HG03103 (cell line): ENCODE measurements at regions not wholly inside any gene's neighbourhood (a gene's known extent, or its start where the extent isn't known, plus 50 kb on each side); places are given as distances from the start of the nearest gene placed in this dataset.

Experiments used
- ATAC-seq: cut with Tn5 transposase; IDR thresholded peaks from one replicate; pipeline ENCODE4 v1.9.1; 2021; ENCODE audit warnings: low read depth; ENCODE audit not compliant: unreplicated experiment

DNA sequence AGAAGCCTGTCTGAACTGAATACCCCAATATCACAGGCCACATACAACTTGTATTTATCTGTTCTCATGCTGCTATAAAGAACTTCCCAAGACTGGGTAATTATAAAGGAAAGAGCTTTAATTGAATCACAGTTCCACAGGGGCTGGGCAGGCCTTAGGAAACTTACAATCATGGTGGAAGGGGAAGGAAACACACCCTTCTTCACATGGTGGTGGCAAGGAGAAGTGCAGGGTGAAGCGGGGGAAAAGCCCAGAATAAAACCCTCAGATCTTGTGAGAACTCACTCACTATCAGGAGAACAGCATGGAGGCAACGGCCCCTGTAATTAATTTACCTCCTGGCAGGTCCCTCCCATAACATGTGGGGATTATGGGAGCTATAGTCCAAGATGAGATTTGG, 50.3 kb upstream of the FNDC1 start:
- ATAC-seq, result no peak

DNA sequence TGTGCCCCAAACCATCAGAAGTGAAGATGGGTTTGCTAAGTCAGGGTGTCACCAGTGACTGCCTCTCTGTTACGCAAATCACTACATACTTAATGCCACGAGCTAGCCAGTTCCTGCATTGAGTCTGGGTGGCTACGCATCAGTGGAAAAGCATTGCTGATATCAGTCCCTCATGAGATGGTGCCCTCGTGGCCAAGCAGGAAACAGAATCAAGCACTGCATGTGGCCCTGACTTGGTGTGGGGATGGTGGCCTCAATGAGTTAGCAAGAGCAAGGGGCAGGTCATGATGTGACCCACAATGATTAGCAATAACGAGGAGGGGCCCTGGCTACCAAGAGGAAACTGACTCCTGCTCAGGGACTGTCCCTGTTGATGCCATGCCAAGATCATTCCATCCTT, 51.6 kb upstream of the FNDC1 start:
- ATAC-seq, result no peak

DNA sequence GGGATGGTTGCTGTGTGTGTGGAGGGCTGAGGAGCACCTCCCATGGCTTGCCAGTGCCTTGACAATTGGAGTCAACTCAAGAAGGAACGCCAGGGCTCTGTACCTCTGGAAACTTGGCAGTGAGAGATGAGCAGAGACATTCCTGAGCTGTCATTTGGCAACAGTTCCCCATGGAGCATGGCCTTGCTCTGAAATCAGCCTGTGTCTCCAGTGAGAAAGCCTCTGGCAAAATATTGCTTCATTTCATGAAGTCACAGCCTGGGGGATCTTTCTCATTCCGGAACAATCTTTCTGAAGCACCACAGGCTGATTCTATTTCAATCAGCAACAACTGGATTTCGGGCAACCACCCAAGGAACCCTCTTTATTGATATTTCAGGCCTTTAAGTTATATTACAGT, 52.2 kb upstream of the FNDC1 start:
- no peak for ATAC-seq

DNA sequence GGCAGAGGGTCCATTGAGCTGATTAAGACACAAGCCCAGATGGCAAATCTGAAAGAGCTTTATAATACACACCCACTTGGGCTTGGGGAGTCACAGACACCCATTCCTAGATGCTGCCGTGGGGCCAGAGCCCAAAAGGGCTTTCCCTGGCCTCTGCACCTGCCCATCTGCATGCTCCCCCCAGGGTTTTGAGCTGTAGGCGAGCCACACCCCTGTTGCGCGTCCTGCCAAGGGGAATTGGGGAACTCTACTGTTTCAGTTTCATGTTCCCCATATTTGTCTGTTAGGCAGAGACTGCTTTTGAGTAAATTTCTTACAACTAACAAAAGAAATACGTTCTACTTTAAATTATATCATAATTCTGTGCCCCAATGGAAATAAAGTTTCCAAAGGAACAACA, 52.9 kb upstream of the FNDC1 start:
- peak; percentile 74 for ATAC-seq

DNA sequence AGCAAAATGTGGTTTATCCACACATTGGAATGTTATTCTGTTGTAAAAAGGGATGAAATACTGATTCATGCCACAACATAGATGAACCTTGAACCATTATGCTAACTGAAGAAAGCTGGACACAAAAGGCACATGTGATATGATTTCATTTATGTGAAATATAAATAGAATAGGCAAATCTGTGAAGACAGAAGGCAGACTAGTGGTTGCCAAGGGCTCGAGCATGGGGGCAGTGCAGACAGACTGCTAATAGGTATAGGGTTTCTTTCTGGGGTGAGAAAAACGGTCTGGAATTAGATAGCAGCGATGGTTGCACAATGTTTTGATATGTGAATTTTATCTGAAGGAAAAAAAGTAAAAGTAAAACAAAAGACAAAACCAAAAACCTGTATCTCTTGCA, 54.6 kb upstream of the FNDC1 start:
- ATAC-seq, result no peak

DNA sequence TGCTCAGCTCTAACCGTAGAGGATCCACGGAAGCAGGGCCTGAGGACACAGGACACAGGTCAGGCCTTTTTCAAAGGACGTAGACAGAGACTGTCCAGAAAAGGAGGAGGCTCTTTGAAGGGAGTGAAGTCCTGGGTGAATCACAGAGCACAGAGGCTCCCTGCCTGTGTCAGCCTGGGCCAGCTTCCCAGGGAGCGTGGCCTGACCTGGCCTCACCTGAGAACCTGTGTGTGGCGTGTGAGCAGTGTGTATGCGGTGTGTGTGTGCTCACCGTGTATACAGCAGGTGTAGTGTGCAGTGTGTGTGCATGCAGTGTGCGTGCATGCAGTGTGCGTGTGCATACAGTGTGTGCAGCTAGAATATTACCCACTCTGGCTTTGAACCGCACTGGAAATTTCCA, 56.0 kb upstream of the FNDC1 start:
- ATAC-seq, result no peak

DNA sequence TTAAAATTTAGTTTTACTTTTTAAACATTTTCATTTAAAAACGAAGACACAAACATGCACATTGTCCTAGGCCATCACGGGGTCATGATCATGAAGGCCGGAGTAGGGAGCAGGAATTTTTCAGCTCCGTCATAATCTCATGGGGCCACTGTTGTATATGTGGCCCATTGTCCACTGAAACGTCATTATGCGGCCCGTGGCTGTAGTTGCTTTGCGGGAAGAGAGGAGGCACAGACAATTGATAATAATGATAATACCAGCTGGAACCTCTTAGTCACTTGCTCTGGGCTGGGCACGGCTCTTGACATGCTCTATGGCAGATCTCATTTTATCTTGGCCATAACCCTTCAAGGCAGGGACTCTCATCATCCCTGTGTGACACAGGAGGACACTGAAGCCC, 56.5 kb upstream of the FNDC1 start:
- no peak for ATAC-seq

DNA sequence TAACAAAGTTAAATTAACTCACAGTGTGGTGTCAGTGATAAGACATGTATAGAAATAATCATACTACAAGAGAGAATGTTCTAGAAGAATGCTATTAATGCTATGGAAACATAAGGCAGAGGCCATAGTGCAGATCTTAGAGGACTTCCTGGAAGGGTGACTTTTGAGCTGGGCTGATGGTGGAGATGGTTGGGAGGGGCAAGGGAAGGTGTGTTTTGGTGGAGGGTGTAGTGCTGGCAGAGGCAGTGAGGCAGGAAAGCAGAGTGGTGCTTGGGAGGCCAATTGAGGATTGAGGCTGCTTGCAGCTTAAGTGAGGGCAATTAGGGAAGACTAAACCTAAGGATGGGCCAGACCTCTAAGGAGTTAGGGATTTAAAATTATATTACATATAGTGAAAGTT, 58.5 kb upstream of the FNDC1 start:
- ATAC-seq, result no peak

DNA sequence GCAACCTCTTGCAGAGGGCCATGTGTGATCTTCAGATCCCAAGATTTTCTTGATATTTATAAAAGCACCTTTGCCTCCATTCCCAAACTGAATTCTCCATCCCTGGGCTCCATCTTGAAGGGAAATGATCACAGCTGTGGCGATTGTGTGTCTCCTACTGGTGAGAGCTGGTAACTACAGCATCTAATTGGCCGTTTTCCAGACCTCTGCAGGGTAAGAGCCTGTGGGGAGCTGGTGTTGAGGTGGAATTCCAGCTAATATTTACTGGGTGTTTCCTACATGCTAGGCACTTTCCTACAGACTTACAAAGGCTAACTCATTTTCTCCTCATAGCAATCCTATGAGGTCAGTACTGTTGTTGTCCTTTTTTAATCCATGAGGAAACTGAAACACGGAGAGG, 59.2 kb upstream of the FNDC1 start:
- ATAC-seq, result no peak

DNA sequence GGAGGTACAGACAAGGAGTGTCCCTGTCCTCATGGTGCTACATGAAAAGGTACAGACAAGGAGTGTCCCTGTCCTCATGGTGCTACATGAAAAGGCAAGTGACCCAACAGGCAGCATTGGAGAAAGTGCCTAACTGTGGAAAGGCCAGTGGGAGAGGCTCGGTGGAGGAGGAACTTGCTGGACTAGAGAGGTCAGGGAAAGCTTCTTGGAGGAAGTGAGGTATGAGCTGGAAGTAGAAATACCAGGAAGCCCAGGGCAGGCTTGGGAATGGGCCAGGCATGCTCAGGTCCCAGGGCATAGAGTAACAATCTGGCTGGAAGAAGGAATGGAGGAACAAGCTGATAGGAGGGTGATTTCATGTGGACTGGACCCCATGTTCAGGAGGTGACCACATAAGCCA, 59.8 kb upstream of the FNDC1 start:
- ATAC-seq, result no peak

DNA sequence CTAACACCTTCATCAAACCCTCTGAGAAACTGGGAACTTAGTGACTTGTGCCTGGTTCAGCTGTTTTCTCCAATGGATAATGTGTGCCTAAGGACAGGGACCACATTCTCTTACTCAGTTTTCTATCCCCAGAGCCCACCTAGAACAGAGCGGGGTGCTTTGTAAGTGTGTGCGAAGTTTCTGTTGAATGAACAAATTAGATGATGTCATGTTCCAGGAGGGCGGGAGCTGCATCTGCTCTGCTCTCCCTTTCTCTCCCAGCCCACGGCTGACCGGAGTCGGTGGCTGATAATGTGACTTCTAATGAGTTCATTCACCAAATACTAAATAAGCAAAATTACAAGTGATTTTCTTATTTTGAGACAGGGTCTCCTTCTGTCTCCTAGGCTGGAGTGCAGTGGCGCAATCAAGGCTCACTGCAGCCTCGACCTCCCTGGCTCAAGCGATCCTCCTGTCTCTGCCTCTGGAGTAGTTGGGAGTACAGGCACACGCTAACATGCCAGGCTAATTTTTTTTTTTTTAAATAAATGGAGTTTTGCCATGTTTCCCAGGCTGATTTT, 60.7 kb upstream of the FNDC1 start:
- no peak for ATAC-seq

DNA sequence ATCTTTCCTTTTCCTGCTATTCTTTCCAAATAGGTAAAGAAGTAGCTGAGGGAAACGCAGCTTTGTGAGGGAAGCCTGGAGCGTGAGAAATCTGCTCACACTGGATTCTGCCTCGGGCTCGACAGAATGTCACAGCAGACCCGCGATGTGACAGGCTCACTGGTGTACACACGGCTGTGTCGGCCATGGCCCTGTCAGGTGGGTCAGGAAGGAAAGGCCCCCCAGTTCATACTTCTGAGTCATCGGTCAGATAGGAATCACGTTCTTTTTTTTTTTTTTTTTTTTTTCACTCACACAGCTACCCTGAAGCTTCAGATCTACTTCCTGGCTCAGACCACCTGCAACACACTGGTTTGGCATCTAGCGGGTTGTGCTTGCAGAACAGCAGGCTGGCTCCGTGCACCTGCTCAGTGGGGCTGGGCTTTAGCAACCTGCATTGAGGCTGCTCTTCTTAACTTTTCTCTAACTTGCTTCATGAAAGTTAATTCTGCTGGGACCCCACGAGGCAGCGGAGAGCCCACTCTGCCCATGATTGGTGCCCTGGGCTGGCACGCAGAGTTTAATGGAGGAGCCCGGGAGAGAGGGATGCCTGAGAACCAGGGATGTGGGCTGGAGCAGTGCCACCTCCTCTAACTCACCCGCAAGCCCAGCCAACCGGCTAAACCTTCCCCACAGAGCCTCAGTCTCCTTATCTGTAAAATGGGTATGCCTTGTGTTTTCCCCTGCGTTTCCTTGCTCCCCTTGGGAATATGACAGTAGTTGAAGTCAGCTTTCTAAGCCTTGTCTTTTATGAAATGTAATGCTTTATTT, 61.5 kb upstream of the FNDC1 start:
- ATAC-seq, result no peak

DNA sequence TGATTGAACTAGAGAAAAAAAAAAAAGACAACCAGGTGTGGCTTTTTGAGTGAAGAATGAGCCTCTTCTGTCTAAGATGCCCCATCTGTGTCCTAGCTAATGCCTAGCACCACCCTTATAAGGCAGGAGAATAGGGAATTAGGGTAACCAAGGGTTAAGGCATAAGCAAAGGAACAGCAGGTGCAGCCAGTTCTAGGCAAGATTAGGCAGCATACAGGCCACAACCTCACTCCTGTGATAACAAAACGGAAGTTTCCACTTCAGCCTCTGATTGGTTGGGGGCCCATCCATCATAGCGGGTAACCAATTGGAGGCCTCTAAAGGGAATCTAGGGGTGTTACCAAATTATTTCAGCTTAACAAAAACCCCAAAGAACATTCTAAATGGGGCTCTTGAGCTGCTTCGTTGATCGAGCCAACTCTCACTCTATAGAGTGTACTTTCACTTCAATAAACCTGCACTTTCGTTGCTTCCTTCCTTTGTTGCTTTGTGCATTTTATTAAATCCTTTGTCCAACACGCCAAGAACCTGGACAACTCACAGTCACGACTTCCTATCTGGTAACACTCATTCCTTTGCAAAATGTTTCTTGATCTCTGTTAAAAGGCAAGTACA, 61.9 kb upstream of the TAGAP start:
- ATAC-seq, result peak; percentile 77

DNA sequence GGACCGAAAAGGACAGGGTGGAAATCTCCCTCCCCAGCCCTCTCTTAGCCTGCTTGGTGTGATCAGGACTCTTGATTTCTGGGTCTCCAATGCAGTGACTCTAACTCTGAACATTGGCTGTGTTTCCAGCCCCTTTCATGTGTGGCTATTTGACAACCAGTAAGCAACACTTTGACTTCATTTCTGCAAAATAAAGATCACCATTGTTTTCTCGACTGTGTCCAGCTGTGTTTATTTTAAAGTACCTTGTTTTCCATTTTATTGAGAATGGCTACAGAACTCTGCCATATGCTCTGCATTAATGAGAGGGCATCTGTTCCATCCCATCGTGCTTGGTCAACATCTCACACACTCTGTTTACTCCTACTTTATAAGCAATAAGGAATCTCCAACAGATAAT, 60.9 kb upstream of the TAGAP start:
- ATAC-seq, result no peak

DNA sequence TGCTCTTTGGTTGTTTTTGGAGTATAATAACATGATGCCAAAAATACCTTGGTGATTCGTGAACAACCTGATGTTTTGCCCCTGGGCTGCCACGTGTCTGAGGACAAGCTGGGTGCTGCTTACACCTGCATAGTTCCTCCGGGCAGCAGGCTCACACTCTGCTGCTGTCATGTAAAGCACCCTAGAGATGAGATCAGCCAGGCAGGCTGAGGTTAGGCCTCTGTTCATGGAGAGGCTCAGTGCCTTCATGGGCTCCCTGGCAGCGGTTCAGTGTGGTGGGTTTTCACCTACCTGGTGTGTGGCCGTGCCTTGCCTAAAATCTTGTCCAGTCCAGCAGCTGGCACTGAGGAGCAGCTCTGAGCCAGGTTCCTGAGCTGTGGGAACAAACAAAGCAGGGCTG, 60.1 kb upstream of the TAGAP start:
- ATAC-seq, result no peak

DNA sequence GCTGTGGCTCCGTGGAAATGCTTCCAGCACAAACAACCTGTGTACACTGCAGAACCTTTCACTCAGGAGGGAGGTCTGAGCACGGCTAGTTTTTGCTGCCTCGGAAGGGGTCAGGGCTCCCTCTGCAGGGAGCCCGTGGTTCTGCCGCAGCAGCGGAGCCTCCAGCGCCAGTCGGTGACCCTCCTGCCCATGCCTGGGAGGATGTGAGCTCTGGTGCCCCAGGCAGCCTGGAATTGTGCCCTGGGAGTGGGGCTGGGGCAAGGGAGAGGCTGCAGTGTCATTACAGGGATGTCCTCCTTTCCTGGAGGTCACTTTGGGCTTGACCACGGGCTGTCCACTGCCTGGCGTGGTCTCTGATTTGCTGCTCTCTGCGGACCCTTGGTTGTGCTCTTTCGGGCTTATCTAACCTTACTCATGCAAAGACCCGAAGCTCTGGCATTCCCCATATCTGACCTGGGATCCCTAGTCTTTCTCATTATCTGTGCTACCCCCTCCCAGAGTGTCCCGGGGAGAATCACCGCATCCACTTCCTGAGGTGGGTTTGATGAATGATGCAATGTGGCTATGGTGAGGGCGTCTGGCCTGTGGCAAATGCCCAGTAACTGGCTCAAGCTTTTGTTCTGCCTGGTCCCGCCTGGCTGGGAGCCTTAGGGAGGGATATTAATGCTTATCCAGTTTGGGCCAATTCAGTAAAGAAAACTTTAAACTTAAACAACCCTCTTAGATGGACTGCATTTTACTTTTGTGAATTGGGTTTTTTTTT, 59.6 kb upstream of the TAGAP start:
- peak; percentile 47 for ATAC-seq

DNA sequence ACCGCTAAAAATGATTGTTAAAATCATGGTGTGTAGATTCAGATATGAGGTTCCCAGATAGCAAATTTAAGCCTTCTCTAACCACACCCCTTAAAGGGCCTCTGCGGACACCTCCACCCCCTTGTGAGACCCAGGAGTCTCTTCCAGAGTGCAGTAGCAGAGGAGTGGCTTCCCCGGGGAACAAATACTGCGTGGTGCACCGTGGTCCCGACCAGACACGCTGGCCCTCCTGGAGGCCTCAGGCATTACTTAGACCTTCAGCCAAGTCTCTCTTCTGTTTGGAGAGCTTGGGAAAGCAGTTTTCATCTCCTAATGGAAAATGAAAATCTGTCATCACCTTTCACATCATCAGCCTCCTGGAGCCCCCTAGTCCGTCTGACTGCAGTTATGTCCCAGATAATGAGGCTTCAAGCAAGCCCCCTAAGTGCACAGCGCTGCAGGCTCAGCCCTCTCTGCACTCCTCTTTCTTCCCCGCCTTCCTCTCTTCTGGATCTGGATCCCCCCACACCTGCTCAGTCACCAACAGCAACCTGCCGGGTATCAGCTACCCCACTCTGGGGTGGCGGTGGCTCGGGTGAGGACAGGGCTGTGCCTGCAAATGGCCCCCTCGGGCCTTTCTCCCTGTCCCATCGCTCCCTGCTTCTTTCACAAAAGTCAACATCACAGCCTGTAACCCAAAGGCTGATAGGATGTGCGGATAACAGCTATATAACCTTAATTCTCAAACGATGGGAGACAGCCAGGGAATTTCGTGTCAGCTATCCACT, 58.8 kb upstream of the TAGAP start:
- ATAC-seq, result no peak

DNA sequence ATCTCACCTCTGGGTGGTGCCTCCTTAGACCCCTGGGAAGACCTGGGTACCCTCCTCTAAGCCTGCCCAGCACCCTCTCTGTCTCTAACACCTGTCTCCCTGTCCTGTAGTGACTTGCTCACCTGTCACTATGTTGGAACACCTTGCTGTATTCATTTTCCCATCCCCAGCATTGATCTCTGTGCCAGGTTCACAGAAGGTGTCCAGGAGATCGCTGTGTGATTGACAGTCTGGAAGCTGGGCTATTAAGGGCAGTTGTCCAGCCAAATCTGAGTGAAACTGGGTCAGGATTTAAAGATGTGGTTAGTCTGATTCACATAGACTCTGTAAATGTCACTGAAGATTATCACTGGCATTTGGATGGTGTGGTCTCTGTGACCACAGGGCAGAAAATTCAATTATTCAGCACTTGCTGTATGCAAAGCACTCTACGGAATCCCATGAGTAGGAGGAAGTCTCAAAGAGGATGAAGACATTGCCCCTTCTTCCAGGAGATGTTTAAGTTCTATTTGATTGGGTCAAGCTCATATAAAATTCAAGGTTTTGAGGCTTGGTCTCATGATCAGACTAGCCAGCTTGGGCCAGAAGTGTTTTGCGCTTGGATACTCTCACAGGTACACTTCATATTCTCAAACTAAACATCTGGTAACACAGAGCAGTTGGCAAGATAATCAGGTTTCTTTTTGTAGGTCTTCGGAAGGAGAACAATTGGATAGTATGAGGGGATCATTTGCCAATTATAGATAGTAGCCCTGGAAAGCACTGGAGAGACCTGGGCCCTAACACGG, 57.8 kb upstream of the TAGAP start:
- ATAC-seq, result no peak

DNA sequence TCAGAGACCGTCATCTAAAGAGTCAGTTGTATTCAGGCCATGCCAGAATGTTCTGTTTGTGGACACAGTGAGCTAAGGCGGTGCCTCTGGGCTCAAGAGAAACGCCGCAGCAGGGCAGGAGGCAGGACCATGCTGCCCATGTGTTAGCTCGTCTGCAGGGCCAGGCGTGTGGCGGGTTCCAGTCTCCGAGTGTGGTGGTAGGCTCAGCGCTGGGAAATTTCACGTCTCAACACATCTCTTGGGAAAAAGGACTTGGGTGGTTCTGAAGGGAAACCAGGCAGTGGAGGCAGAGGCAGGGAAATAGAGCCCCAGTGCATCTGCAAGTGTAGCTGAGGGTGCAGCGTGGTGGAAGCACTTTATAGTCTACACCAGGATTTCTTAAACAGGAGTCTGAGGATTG, 56.9 kb upstream of the TAGAP start:
- no peak for ATAC-seq
